ENCODE measurements at regions not wholly inside any gene's neighbourhood (a gene's known extent, or its start where the extent isn't known, plus 50 kb on each side); places are given as distances from the start of the nearest gene placed in this dataset.

- Histone ChIP-seq H3K36me3 (no peaks in the 10 kb centered on the region), H3K9me3 (no peaks in the 10 kb centered on the region), H3K27me3 (no peaks in the 10 kb centered on the region), H3K4me3 (no peak overlapping the region), H3K4me1 (no peaks in the 10 kb centered on the region), H3K27ac (no peak overlapping the region)
- TF ChIP-seq EP300 (IDR thresholded peaks at IDR 0.05) (no peak), CTCF (IDR thresholded peaks at IDR 0.05) (no peak), POLR2A (IDR thresholded peaks at IDR 0.05) (no peak)
- WGBS, 2 donors, result 80 to 84% methylated on average over 4 of the region's 4 CpGs
- no peak for DNase-seq (ENCODE audit: low spot score in 2 of 2)
Measured at GRCh38 chr14:98393527-98393926, 878.5 kb downstream of the BCL11B start.

DNA sequence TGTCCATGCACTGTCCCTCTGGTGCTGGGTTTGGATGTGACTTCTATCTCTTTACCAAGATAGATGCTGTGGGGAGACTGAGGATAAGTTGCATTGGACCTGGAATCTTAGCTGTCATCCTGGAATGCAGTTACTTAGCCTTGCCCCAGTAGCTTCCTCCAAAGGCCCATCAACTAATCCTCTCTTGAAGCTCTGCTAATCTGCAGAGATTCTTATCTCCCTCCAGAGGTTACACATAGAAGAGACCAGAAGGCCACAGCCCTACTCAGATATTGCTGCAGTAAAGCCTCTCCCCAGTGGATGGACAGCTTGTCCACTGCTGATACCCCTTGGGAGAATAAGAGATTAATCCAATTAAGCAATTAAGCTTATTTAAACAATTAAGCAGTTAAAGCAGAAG lies 867.2 kb downstream of the BCL11B start:
- Histone ChIP-seq H3K4me1 (no peaks in the 10 kb centered on the region), H3K9me3 (no peaks in the 10 kb centered on the region), H3K36me3 (no peaks in the 10 kb centered on the region), H3K27me3 (no peaks in the 10 kb centered on the region), H3K27ac (no peak overlapping the region), H3K4me3 (no peak overlapping the region)
- DNase-seq (ENCODE audit: low spot score in 2 of 2), result no peak
- TF ChIP-seq CTCF (IDR thresholded peaks at IDR 0.05) (no peak), EP300 (IDR thresholded peaks at IDR 0.05) (no peak), POLR2A (IDR thresholded peaks at IDR 0.05) (no peak)

DNA sequence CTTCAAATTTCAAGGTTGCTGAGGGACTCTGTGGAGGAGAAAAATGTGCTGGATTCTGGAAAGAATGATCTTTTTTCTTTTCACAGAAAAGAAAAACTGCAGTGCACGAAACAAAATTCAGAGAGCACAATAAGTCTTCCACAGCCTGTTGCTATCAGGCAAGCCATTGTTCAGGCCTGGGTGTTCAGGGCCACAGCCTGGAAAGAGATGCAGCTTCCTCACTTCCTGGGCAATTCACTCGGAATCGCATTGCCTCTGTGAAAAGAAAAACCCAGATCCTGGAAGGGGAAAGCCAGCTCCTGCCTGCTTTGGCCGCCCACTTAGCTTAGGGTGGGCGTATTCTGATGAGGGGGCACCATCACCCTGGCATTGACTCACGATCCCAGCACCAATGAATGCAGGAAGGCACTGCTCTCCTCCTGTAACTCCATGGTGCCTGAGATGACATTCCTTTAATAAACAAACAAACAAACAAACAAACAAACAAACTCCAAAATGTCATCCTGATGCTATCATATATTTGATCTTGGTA lies 863.9 kb downstream of the BCL11B start:
- TF ChIP-seq CTCF (IDR thresholded peaks at IDR 0.05) (no peak), EP300 (IDR thresholded peaks at IDR 0.05) (no peak)
- no peaks in the 10 kb centered on the region for H3K36me3 ChIP-seq
- no peaks in the 10 kb centered on the region for H3K27me3 ChIP-seq
- no peak for DNase-seq (ENCODE audit: low spot score in 2 of 2)
- no peak overlapping the region for H3K4me3 ChIP-seq
- no peaks in the 10 kb centered on the region for H3K4me1 ChIP-seq
- H3K27ac ChIP-seq, result no peak overlapping the region
- no peaks in the 10 kb centered on the region for H3K9me3 ChIP-seq
- WGBS, 2 donors, result 11 to 34% methylated on average over 6 of the region's 6 CpGs

DNA sequence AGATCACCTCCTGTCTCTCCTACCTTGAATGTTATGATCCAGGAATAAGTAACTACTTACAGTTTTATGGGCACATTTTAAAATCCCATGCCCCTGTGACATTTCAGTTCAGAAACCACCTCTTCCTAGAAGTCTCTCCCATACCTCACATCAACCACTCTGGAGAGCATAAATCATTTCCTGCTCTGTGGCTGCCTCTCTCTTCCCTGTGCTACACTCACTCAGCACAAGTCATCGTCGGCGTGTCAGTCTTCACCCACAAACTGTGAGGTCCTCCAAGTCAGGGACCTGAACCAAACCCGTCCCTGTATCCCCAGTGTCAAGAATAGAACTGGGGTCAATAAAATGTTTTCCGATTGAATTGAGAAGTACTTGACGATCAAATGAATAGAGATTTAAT lies 863.3 kb downstream of the BCL11B start:
- no peaks in the 10 kb centered on the region for H3K27me3 ChIP-seq
- no peaks in the 10 kb centered on the region for H3K4me1 ChIP-seq
- no peak overlapping the region for H3K27ac ChIP-seq
- TF ChIP-seq POLR2A (IDR thresholded peaks at IDR 0.05) (no peak), CTCF (IDR thresholded peaks at IDR 0.05) (no peak), EP300 (IDR thresholded peaks at IDR 0.05) (no peak)
- DNase-seq (ENCODE audit: low spot score in 2 of 2), result no peak
- H3K9me3 ChIP-seq, result no peaks in the 10 kb centered on the region
- H3K4me3 ChIP-seq, result no peak overlapping the region
- 82 to 87% methylated on average over 6 of the region's 6 CpGs for WGBS, 2 donors
- no peaks in the 10 kb centered on the region for H3K36me3 ChIP-seq

DNA sequence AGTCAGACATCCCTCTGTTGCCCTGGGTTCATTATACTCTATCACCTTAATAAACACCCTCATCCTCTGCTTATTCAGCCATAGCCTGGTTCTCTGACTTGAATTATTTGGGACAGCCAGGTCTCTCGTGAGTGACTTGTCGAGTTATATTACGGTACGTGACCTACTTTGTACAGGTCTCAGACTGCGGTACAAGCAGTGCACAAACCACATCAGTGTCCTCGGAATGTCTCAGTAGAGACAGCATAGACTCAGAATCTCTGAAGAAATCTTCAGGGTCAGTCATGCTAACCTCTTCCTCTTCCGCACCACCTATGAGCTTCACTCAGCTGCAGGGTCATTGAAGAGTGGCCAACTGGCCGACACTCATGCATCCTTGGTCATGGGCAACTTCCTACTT lies 860.8 kb downstream of the BCL11B start:
- Histone ChIP-seq H3K27ac (no peak overlapping the region), H3K36me3 (no peaks in the 10 kb centered on the region), H3K27me3 (no peaks in the 10 kb centered on the region), H3K9me3 (no peaks in the 10 kb centered on the region), H3K4me3 (no peak overlapping the region), H3K4me1 (no peaks in the 10 kb centered on the region)
- TF ChIP-seq EP300 (IDR thresholded peaks at IDR 0.05) (no peak), POLR2A (IDR thresholded peaks at IDR 0.05) (no peak)
- 89 to 92% methylated on average over 8 of the region's 8 CpGs for WGBS, 2 donors
- no peak for DNase-seq (ENCODE audit: low spot score in 2 of 2)

- no peaks in the 10 kb centered on the region for H3K36me3 ChIP-seq
- DNase-seq (ENCODE audit: low spot score in 2 of 2), result no peak
Measured at GRCh38 chr14:98412431-98412830, 859.6 kb downstream of the BCL11B start.

More at GRCh38 chr14:98412431-98412830, 859.6 kb downstream of the BCL11B start:
- 69 to 71% methylated on average over 2 of the region's 2 CpGs for WGBS, 2 donors
- H3K4me3 ChIP-seq, result no peak overlapping the region
- H3K27me3 ChIP-seq, result no peaks in the 10 kb centered on the region
- H3K27ac ChIP-seq, result no peak overlapping the region
- TF ChIP-seq POLR2A (IDR thresholded peaks at IDR 0.05), result no peak
- no peak for TF ChIP-seq CTCF (IDR thresholded peaks at IDR 0.05)
- no peak for TF ChIP-seq EP300 (IDR thresholded peaks at IDR 0.05)
- H3K9me3 ChIP-seq, result no peaks in the 10 kb centered on the region
- no peaks in the 10 kb centered on the region for H3K4me1 ChIP-seq
